ENCODE measurements at regions not wholly inside any gene's neighbourhood (a gene's known extent, or its start where the extent isn't known, plus 50 kb on each side); places are given as distances from the start of the nearest gene placed in this dataset.
A peak's percentile ranks its signal among the peaks of the same experiment; 100 is the strongest.

GRCh38 chr1:173353350-173353749, 123.8 kb upstream of the PRDX6 start:
- no peak for DNase-seq
- ATAC-seq = no peak
- no peak for TF ChIP-seq CTCF (IDR thresholded peaks at IDR 0.05)

GRCh38 chr1:173354937-173355280, 122.2 kb upstream of the PRDX6 start:
- H3K27ac Mint-ChIP-seq = no peak overlapping the region

More at GRCh38 chr1:173353350-173353749, 123.8 kb upstream of the PRDX6 start:
- no peaks in the 10 kb centered on the region for H3K36me3 ChIP-seq (ENCODE audit: control insufficient read depth, insufficient read depth, low read length)
- H3K27ac ChIP-seq (ENCODE audit: low read length) = no peak overlapping the region
- no peaks in the 10 kb centered on the region for H3K27me3 ChIP-seq (ENCODE audit: control insufficient read depth, insufficient read depth, low read length)
- Mint-ChIP-seq H3K4me3 (no peak overlapping the region), H3K27me3 (ENCODE audit: low read depth in 2 of 2) (no peaks in the 10 kb centered on the region), H3K36me3 (peaks cover 14% of the 10 kb centered on the region), H3K27ac (no peak overlapping the region), H3K4me1 (peaks cover 0 to 10% of the 10 kb centered on the region in 2 donors), H3K9me3 (peaks cover 7 to 13% of the 10 kb centered on the region in 2 donors)
- intact Hi-C loops (cut with micrococcal nuclease) = no loop called here
- peaks cover 3% of the 10 kb centered on the region for H3K4me1 ChIP-seq (ENCODE audit: control insufficient read depth, insufficient read depth, low read length)
- no peak overlapping the region for H3K4me3 ChIP-seq (ENCODE audit: low read length)
- H3K9me3 ChIP-seq (ENCODE audit: control insufficient read depth, insufficient read depth, low read length) = peaks cover 13% of the 10 kb centered on the region
- WGBS (ENCODE audit: insufficient coverage) = 98% methylated on average over 3 of the region's 4 CpGs

GRCh38 chr1:173355281-173356031, 121.7 kb upstream of the PRDX6 start:
- Histone ChIP-seq H3K27ac (ENCODE audit: low read length) (no peak overlapping the region), H3K36me3 (ENCODE audit: control insufficient read depth, insufficient read depth, low read length) (no peaks in the 10 kb centered on the region), H3K9me3 (ENCODE audit: control insufficient read depth, insufficient read depth, low read length) (peaks cover 13% of the 10 kb centered on the region), H3K4me3 (ENCODE audit: low read length) (no peak overlapping the region), H3K4me1 (ENCODE audit: control insufficient read depth, insufficient read depth, low read length) (peaks cover 3% of the 10 kb centered on the region), H3K27me3 (ENCODE audit: control insufficient read depth, insufficient read depth, low read length) (no peaks in the 10 kb centered on the region)
- ATAC-seq (peak in 2 of 3 donors; percentile 8 to 17), DNase-seq (no peak)
- TF ChIP-seq CTCF (IDR thresholded peaks at IDR 0.05) = no peak
- peaks cover 14% of the 10 kb centered on the region for H3K36me3 Mint-ChIP-seq
- no peak overlapping the region for H3K27ac Mint-ChIP-seq
- no peaks in the 10 kb centered on the region for H3K27me3 Mint-ChIP-seq (ENCODE audit: low read depth in 2 of 2)
- 80% methylated on average over 5 of the region's 5 CpGs for WGBS (ENCODE audit: insufficient coverage)
- no peak overlapping the region for H3K4me3 Mint-ChIP-seq
- intact Hi-C loops (cut with micrococcal nuclease) = no loop called here
- peaks cover 7 to 13% of the 10 kb centered on the region in 2 donors for H3K9me3 Mint-ChIP-seq
- H3K4me1 Mint-ChIP-seq = peaks cover 0 to 11% of the 10 kb centered on the region in 2 donors

More at GRCh38 chr1:173354937-173355280, 122.2 kb upstream of the PRDX6 start:
- no peak for TF ChIP-seq CTCF (IDR thresholded peaks at IDR 0.05)
- Mint-ChIP-seq H3K27me3 (ENCODE audit: low read depth in 2 of 2) (no peaks in the 10 kb centered on the region), H3K4me3 (no peak overlapping the region), H3K4me1 (peaks cover 0 to 10% of the 10 kb centered on the region in 2 donors), H3K36me3 (peaks cover 14% of the 10 kb centered on the region), H3K9me3 (peaks cover 7 to 13% of the 10 kb centered on the region in 2 donors)
- H3K9me3 ChIP-seq (ENCODE audit: control insufficient read depth, insufficient read depth, low read length) = peaks cover 13% of the 10 kb centered on the region
- intact Hi-C loops (cut with micrococcal nuclease) = no loop called here
- DNase-seq = no peak
- H3K36me3 ChIP-seq (ENCODE audit: control insufficient read depth, insufficient read depth, low read length) = no peaks in the 10 kb centered on the region
- WGBS (ENCODE audit: insufficient coverage) = 95% methylated on average over 1 of the region's 3 CpGs
- ATAC-seq = no peak
- peaks cover 3% of the 10 kb centered on the region for H3K4me1 ChIP-seq (ENCODE audit: control insufficient read depth, insufficient read depth, low read length)
- H3K27me3 ChIP-seq (ENCODE audit: control insufficient read depth, insufficient read depth, low read length) = no peaks in the 10 kb centered on the region
- no peak overlapping the region for H3K27ac ChIP-seq (ENCODE audit: low read length)
- H3K4me3 ChIP-seq (ENCODE audit: low read length) = no peak overlapping the region

All from natural killer cell (primary cell).